IMR-90 (cell line): ENCODE measurements at regions not wholly inside any gene's neighbourhood (a gene's known extent, or its start where the extent isn't known, plus 50 kb on each side); places are given as distances from the start of the nearest gene placed in this dataset.

ENCODE experiments used
- BHLHE40 ChIP-seq: fragments of 150-350 bp; IDR thresholded peaks from 2 replicates; pipeline ENCODE4 v1.6.1; 2016; ENCODE audit warnings: mild to moderate bottlenecking, low read depth, low read length
- CHD1 ChIP-seq: IDR thresholded peaks from 2 replicates; pipeline ENCODE4 v1.6.1; 2012; ENCODE audit warnings: low read depth, low read length, improper control_type of control experiment
- CTCF ChIP-seq: conservative IDR thresholded peaks from 2 replicates; pipeline ENCODE4 v1.5.1; 2012; ENCODE audit warnings: mild to moderate bottlenecking, low read depth, low read length, improper control_type of control experiment
- FOS ChIP-seq: fragments of 150-350 bp; IDR thresholded peaks from 2 replicates; pipeline ENCODE4 v1.6.1; 2016; ENCODE audit warnings: low read depth, low read length
- MAZ ChIP-seq: IDR thresholded peaks from 2 replicates; pipeline ENCODE4 v1.6.1; 2012; ENCODE audit warnings: low read depth, mild to moderate bottlenecking, low read length, improper control_type of control experiment, moderate library complexity, borderline replicate concordance
- POLR2A ChIP-seq: IDR thresholded peaks from 2 replicates; pipeline ENCODE4 v1.6.1; 2012; ENCODE audit warnings: mild to moderate bottlenecking, low read depth, low read length
- RCOR1 ChIP-seq: IDR thresholded peaks from 2 replicates; pipeline ENCODE4 v1.6.1; 2012; ENCODE audit warnings: mild to moderate bottlenecking, low read length, improper control_type of control experiment; ENCODE audit not compliant: insufficient replicate concordance
- RFX5 ChIP-seq: IDR thresholded peaks from 2 replicates; pipeline ENCODE4 v1.8.0; 2012; ENCODE audit warnings: low read depth, mild to moderate bottlenecking, low read length, moderate library complexity

GRCh38 chr11:131165036-131165435, 205.4 kb upstream of the NTM start:
- TF ChIP-seq CTCF (no peak), POLR2A (no peak), BHLHE40 (no peak), MAZ (no peak), CHD1 (no peak), RFX5 (no peak), FOS (no peak), RCOR1 (no peak)
